Esophagus muscularis mucosa (tissue), 3 donors: ENCODE measurements at regions not wholly inside any gene's neighbourhood (a gene's known extent, or its start where the extent isn't known, plus 50 kb on each side); places are given as distances from the start of the nearest gene placed in this dataset.

Experiments used
- POLR2A ChIP-seq: fragments of 450-650 bp; IDR thresholded peaks from one replicate; pipeline ENCODE4 v1.6.1; 2017; ENCODE audit warnings: antibody characterized with exemption, moderate library complexity, mild to moderate bottlenecking, low read depth
- POLR2AphosphoS5 ChIP-seq, 2 donors: sonication (generic); formaldehyde crosslinking; IDR thresholded peaks; one replicate each; pipeline ENCODE4 v1.6.1; 2017; ENCODE audit warnings: antibody characterized with exemption in 2 of 2
- TF ChIP-seq, protein P1 (sequence below), 3 experiments: fragments of 200-600 bp in 2 of 3; fragments of 450-650 bp in 1 of 3; sonication (generic) in 2 of 3; IDR thresholded peaks; one replicate each; pipeline ENCODE4 v1.5.1; 2017 to 2019; ENCODE audit warnings: antibody characterized with exemption in 3 of 3, mild to moderate bottlenecking in 2 of 3, moderate library complexity in 1 of 3

DNA sequence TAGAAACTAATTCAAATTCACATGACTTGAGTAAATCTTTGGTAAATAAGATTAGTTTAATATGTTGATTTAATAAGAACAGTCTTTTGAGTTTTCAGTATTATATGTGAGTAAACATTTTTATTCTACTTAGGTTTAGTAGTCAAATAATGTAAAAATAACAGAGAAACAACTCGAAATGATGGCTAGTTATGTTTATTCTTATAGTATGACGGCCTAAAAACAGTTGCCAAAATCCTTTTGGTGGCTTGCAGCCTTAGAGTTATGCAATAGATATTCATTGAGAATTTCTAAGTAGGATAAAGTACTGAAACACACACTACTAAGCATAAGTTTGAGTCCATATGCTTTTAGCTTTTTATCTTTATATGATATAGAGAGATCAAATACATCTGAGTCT lies 184.8 kb downstream of the GNAI1 start:
- TF ChIP-seq, protein P1, sequence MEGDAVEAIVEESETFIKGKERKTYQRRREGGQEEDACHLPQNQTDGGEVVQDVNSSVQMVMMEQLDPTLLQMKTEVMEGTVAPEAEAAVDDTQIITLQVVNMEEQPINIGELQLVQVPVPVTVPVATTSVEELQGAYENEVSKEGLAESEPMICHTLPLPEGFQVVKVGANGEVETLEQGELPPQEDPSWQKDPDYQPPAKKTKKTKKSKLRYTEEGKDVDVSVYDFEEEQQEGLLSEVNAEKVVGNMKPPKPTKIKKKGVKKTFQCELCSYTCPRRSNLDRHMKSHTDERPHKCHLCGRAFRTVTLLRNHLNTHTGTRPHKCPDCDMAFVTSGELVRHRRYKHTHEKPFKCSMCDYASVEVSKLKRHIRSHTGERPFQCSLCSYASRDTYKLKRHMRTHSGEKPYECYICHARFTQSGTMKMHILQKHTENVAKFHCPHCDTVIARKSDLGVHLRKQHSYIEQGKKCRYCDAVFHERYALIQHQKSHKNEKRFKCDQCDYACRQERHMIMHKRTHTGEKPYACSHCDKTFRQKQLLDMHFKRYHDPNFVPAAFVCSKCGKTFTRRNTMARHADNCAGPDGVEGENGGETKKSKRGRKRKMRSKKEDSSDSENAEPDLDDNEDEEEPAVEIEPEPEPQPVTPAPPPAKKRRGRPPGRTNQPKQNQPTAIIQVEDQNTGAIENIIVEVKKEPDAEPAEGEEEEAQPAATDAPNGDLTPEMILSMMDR (IDR thresholded peaks at IDR 0.05): no peak
- no peak for TF ChIP-seq POLR2AphosphoS5 (IDR thresholded peaks at IDR 0.05)
- TF ChIP-seq POLR2A: no peak
